Thyroid gland (tissue), 4 donors: ENCODE measurements at regions not wholly inside any gene's neighbourhood (a gene's known extent, or its start where the extent isn't known, plus 50 kb on each side); places are given as distances from the start of the nearest gene placed in this dataset.

Experiments
- DNase-seq, 2 donors: peaks; one replicate each; pipeline ENCODE4 v3.0.0-alpha.2; 2019
- H3K27ac ChIP-seq, 3 donors: fragments of 200-600 bp; sonication (generic); 1 replicate in 2 of 3; 2 replicates in 1 of 3; pipeline ENCODE4 v1.5.1; 2016 to 2019; ENCODE audit warnings: mild to moderate bottlenecking in 1 of 3, moderate library complexity in 1 of 3
- H3K27me3 ChIP-seq: fragments of 200-600 bp; sonication (generic); one replicate; pipeline ENCODE4 v1.5.1; 2019
- H3K36me3 ChIP-seq, 2 donors: fragments of 200-600 bp; sonication (generic); one replicate each; pipeline ENCODE4 v1.5.1; 2016 to 2019
- H3K4me1 ChIP-seq, 2 donors: fragments of 200-600 bp; sonication (generic); one replicate each; pipeline ENCODE4 v1.5.1; 2017 to 2019
- H3K4me3 ChIP-seq, 3 donors: fragments of 200-600 bp; sonication (generic); replicated peaks in 1 of 3; 1 replicate in 2 of 3; 2 replicates in 1 of 3; pipeline ENCODE4 v1.5.1; 2016; ENCODE audit warnings: mild to moderate bottlenecking in 1 of 3
- H3K9me3 ChIP-seq: fragments of 200-600 bp; sonication (generic); one replicate; pipeline ENCODE4 v1.5.1; 2017
- POLR2A ChIP-seq, 2 donors: fragments of 450-650 bp; IDR thresholded peaks; one replicate each; pipeline ENCODE4 v1.6.1; 2017; ENCODE audit warnings: antibody characterized with exemption in 2 of 2, mild to moderate bottlenecking in 2 of 2, moderate library complexity in 1 of 2
- WGBS, 2 donors: methylation state at CpG; one replicate each; pipeline ENCODE4 v1.1.5; 2017; 5-methylcytosine and 5-hydroxymethylcytosine counted together
- intact Hi-C: fragments of 100-400 bp; cut with DNase I; formaldehyde crosslinking; loops from one replicate; pipeline ENCODE4 v1.15.1; 2023
- TF ChIP-seq, protein P1 (sequence below), 6 experiments: fragments of 200-600 bp in 3 of 6; fragments of 450-650 bp in 3 of 6; sonication (generic) in 3 of 6; IDR thresholded peaks; one replicate each; pipeline ENCODE4 v1.5.1; 2016 to 2019; ENCODE audit warnings: antibody characterized with exemption in 6 of 6, mild to moderate bottlenecking in 2 of 6, inconsistent platforms in 1 of 6, moderate library complexity in 1 of 6

DNA sequence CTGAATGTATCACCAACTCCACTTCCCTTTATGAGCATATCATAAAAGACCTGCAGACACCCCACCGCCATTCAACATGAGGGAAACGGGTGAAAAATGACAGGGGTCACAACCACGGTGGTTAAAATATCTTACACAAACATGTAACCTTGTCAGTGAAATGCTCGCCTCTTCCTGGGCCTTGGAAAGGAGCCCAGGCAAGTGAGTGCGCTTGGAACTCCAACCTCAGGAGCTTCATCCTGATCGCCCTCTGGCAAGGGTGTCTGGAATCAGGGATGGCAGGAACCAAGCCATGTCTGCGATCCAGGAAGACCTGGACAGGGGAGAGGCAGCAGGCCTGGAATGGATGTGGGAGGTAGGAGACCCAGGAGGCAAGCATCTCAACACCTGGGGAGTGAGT, 282.7 kb downstream of the GAS1 start:
- Histone ChIP-seq H3K4me3 (no peak overlapping the region), H3K27ac (no peak overlapping the region), H3K9me3 (no peaks in the 10 kb centered on the region), H3K4me1 (no peaks in the 10 kb centered on the region), H3K27me3 (no peaks in the 10 kb centered on the region), H3K36me3 (no peaks in the 10 kb centered on the region)
- intact Hi-C loops = no loop called here
- TF ChIP-seq, protein P1, sequence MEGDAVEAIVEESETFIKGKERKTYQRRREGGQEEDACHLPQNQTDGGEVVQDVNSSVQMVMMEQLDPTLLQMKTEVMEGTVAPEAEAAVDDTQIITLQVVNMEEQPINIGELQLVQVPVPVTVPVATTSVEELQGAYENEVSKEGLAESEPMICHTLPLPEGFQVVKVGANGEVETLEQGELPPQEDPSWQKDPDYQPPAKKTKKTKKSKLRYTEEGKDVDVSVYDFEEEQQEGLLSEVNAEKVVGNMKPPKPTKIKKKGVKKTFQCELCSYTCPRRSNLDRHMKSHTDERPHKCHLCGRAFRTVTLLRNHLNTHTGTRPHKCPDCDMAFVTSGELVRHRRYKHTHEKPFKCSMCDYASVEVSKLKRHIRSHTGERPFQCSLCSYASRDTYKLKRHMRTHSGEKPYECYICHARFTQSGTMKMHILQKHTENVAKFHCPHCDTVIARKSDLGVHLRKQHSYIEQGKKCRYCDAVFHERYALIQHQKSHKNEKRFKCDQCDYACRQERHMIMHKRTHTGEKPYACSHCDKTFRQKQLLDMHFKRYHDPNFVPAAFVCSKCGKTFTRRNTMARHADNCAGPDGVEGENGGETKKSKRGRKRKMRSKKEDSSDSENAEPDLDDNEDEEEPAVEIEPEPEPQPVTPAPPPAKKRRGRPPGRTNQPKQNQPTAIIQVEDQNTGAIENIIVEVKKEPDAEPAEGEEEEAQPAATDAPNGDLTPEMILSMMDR (IDR thresholded peaks at IDR 0.05) = no peak
- 82 to 89% methylated on average over 7 of the region's 7 CpGs for WGBS, 2 donors
- no peak for DNase-seq

DNA sequence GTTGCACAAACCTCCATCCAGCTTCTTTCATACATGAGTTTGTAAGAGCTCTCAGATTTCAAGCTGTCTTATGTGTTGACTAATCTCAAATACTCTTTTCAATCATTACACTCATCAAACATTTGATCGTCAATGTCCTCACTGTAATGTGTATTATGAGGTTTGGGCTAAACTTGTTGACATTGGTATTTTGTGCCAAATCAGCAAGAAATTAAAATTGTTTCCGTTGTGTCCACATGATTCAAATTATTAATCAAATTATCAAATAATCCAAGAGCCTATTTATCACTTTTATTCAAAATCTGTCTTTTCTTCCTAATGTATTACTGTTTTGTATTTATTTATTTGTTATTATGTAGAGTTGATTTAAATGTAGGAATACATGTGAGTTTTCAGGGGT, 283.4 kb downstream of the GAS1 start:
- TF ChIP-seq POLR2A (IDR thresholded peaks at IDR 0.05) = no peak
- TF ChIP-seq, protein P1 (IDR thresholded peaks at IDR 0.05) = no peak
- H3K27ac ChIP-seq = no peak overlapping the region
- H3K4me1 ChIP-seq = no peaks in the 10 kb centered on the region
- intact Hi-C loops = no loop called here
- 93% methylated on average over 2 of the region's 2 CpGs for WGBS, 2 donors
- DNase-seq = no peak
- H3K36me3 ChIP-seq = no peaks in the 10 kb centered on the region
- no peaks in the 10 kb centered on the region for H3K9me3 ChIP-seq
- H3K27me3 ChIP-seq = no peaks in the 10 kb centered on the region
- no peak overlapping the region for H3K4me3 ChIP-seq

DNA sequence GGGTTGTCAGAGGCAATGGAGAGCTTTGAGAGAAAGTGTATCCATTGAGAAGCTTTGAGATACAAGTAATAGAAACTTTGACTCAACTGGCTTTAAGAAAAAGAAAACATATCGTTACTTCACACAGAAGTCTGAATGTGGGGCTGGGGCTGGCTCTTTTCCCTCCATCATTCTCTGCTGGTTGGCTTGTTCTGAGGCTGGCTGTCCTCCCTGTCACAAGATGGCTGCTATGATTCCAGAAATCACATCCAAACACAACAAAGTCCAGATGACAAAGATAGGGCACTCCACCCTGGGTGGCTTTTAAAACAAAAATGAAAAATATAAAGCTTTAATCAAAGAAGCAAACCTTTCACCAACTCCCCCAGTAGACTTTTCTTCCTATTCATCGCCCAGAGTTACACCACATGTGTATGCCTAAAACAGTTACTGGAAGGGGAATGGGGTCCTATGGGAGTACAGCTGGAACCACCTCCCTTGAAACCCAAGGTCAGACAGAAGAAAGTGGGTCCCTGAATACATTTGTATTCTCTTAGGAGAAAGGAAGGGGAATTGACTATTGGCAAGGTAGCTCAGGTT, 284.3 kb downstream of the GAS1 start:
- Histone ChIP-seq H3K9me3 (no peaks in the 10 kb centered on the region), H3K4me1 (no peaks in the 10 kb centered on the region), H3K4me3 (no peak overlapping the region), H3K36me3 (no peaks in the 10 kb centered on the region), H3K27ac (no peak overlapping the region), H3K27me3 (no peaks in the 10 kb centered on the region)
- TF ChIP-seq, protein P1 (IDR thresholded peaks at IDR 0.05) = no peak
- no peak for TF ChIP-seq POLR2A (IDR thresholded peaks at IDR 0.05)
- 84 to 87% methylated on average over 2 of the region's 2 CpGs for WGBS, 2 donors
- intact Hi-C loops = no loop called here
- no peak for DNase-seq

DNA sequence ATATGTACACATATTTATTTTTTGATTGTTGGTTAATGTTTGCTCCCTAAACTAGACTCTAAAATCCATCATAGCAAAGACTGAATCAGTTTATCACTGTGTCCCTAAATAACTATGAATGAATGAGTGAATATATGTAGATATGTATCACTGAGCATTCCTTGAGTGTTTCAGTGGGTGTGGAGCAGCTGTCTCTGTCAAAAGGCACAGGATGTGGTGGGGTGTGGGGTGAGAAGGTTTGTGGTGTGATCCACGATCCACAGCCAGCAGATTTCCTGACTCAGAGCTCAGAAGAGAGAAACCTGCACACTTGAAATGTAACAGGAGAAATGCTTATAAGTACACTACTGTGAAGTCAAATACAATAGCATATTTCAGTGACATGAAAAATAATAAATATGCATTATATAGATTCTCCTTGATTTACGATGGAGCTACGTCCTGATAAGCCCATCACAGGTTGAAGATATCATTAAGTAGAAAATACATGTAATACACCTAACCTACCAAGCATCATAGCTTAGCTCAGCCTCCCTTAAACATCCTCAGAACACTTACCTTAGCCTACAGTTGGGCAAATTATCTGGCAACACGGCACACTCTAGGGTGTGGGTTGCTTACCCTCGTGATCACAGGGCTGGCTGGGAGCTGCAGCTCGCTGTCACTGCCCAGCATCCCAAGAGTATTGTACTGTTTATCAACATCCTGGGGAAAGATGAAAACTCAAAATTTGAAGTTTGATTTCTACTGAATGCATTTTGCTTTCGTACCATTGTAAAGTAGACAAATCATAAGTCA, 287.0 kb downstream of the GAS1 start:
- Histone ChIP-seq H3K36me3 (no peaks in the 10 kb centered on the region), H3K4me1 (no peaks in the 10 kb centered on the region), H3K27me3 (no peaks in the 10 kb centered on the region), H3K4me3 (no peak overlapping the region), H3K9me3 (no peaks in the 10 kb centered on the region), H3K27ac (no peak overlapping the region)
- DNase-seq = no peak
- intact Hi-C loops = no loop called here
- 76 to 79% methylated on average over 7 of the region's 7 CpGs for whole genome bisulfite sequencing, 2 donors
- TF ChIP-seq, protein P1 (IDR thresholded peaks at IDR 0.05) = no peak
- TF ChIP-seq POLR2A (IDR thresholded peaks at IDR 0.05) = no peak

DNA sequence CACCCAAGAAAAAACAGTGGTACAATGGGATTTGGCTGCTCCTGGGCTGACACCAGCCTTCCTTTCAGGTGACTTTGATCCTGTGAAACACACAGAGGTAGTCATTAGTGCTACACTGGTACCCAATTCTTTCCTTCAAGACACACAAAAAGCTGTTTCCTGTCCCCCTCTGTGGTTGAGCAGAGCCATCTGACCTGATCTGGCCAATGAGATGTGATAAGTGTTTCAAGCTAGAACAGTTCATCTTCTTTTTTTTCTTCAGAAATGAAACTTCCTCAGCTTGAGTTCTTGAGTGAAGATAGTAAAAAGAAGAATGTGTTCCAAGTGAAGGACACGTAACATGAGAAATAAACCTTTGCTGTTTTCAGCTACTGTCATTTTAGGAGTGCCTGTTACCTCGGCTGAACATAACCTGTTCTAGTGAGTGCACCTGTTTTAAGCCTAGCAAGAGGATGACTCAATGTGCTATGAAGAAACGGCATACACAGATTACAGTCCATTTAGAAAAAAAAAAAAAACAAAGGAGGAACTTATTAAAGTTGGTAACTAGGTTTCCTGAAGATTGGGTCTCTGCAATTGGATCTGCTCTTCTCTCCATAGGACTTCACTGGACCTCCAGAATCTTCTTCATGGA, 287.8 kb downstream of the GAS1 start:
- H3K4me1 ChIP-seq = no peaks in the 10 kb centered on the region
- intact Hi-C loops = no loop called here
- H3K36me3 ChIP-seq = no peaks in the 10 kb centered on the region
- 89 to 94% methylated on average over 3 of the region's 3 CpGs for WGBS, 2 donors
- no peak for DNase-seq
- no peaks in the 10 kb centered on the region for H3K9me3 ChIP-seq
- H3K27me3 ChIP-seq = no peaks in the 10 kb centered on the region
- no peak overlapping the region for H3K27ac ChIP-seq
- no peak for TF ChIP-seq POLR2A (IDR thresholded peaks at IDR 0.05)
- TF ChIP-seq, protein P1 (IDR thresholded peaks at IDR 0.05) = no peak
- H3K4me3 ChIP-seq = no peak overlapping the region
